ENCODE measurements at regions not wholly inside any gene's neighbourhood (a gene's known extent, or its start where the extent isn't known, plus 50 kb on each side); places are given as distances from the start of the nearest gene placed in this dataset.
"Not testable (repeated sequence)": the region's sequence is repeated elsewhere in the genome, so short reads cannot be mapped to it uniquely, and the experiment has no call there.

DNA sequence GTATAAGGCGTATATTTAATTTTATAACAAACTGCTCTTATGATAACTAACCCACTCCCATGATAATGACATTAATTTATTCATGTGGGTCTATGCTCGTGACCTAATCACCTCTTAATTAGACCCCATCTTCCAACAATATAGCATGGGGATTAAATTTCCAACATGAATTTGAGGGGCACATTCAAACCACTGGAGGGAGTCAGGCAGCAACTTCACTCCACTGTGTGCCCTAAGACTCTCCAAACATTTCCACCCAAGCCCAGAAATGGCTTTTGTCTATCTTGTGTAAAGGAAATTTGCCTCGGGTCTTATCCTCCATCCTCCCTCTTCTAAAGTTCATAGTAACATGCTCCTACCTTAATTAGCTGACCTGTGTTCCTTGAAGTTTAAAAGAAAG lies 616.1 kb upstream of the CPEB2 start:
- H3K9me3 Mint-ChIP-seq = peaks cover 13% of the 10 kb centered on the region
- no peaks in the 10 kb centered on the region for H3K36me3 Mint-ChIP-seq
- H3K4me1 Mint-ChIP-seq (ENCODE audit: low read depth in 2 of 2) = no peaks in the 10 kb centered on the region
- peaks cover 0 to 5% of the 10 kb centered on the region in 2 donors for H3K27me3 Mint-ChIP-seq
- DNase-seq (ENCODE audit: low spot score) (no peak), ATAC-seq (no peak)
- no peak overlapping the region for H3K4me3 Mint-ChIP-seq
- H3K27ac Mint-ChIP-seq = no peak overlapping the region

DNA sequence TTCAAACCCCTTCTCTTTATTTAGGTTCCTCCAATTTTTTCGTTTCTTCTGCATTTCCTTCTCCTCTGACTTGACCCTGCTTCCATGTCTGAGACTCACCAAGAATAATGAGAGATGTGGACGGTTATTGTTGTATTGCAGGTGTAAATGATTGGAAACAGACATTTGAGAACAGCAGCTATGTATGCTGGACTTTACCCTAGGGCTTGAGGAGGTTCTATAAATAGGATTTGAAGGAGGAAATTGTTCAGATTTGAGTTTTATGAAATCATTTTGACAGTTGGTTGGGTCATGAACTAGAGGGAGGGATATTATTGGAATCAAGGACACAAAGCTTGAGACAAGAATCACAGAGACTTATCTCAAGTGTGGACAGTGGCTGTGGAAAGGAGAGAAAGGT lies 614.6 kb upstream of the CPEB2 start:
- Mint-ChIP-seq H3K36me3 (no peaks in the 10 kb centered on the region), H3K4me1 (ENCODE audit: low read depth in 2 of 2) (no peaks in the 10 kb centered on the region), H3K27me3 (peaks cover 0 to 5% of the 10 kb centered on the region in 2 donors), H3K9me3 (peaks cover 16% of the 10 kb centered on the region), H3K4me3 (no peak overlapping the region), H3K27ac (no peak overlapping the region)
- DNase-seq (ENCODE audit: low spot score) = no peak
- ATAC-seq = no peak

DNA sequence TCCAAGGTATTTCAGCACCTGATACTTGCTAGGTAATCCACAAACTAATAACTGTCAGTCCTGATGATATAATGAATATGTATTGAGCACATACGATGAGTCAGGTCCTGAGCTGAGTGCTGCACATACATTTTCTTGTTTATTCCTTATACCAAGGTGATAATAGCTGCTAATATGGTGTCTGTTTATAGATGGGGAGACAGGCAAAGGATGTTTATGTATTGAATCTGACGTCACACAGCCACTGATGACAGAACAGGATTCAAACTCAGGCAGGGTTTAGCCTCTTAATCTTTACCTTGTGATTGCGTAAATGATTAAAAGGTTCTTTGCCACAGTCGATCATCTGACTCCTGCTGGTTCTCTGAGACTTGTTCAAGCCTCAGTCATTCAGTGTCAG lies 609.9 kb upstream of the CPEB2 start:
- Mint-ChIP-seq H3K9me3 (peaks cover 10% of the 10 kb centered on the region), H3K36me3 (no peaks in the 10 kb centered on the region), H3K4me1 (ENCODE audit: low read depth in 2 of 2) (no peaks in the 10 kb centered on the region), H3K4me3 (no peak overlapping the region), H3K27ac (no peak overlapping the region), H3K27me3 (peaks cover 0 to 4% of the 10 kb centered on the region in 2 donors)
- no peak for DNase-seq (ENCODE audit: low spot score)
- no peak for ATAC-seq

DNA sequence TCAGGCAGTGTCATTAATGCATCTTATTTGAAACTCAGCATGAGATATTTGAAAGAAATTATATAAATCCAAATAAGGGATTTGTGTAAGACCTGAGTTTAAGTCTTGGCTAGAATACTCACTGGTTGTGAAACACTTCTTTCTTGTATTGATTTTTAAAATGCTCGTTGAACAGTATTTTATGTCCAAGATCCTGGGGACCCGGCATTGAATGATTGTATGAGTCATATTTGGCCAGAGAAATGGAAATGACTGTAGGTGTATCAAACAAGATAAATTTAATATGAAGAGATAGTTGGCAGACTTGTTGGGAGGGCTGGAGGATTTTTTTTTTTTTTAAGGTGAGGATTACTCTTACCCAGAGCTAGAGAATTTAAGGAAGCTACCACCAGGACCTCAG lies 606.1 kb upstream of the CPEB2 start:
- H3K27me3 Mint-ChIP-seq = no peaks in the 10 kb centered on the region
- DNase-seq (ENCODE audit: low spot score) = no peak
- no peak for ATAC-seq
- no peaks in the 10 kb centered on the region for H3K36me3 Mint-ChIP-seq
- H3K4me3 Mint-ChIP-seq = no peak overlapping the region
- peaks cover 5% of the 10 kb centered on the region for H3K9me3 Mint-ChIP-seq
- no peaks in the 10 kb centered on the region for H3K4me1 Mint-ChIP-seq (ENCODE audit: low read depth in 2 of 2)
- H3K27ac Mint-ChIP-seq = no peak overlapping the region

DNA sequence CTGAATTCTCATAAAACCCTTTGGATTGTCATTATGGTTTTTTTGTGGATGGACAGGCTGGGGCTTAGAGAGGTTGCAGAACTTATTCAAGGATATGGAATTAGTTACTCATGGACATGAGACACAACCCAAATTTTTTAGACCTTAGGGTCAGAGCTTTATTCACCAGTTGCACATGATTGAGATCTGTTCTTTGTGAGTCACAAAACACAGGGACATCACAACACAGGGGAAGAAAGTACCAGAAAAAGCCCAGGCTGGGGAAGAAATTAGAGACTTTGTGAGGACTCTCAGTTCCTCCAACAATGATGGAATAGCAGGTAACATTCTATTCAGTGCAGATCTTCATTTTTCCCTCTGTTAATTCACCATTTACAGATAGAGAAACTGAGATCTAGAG lies 602.4 kb upstream of the CPEB2 start:
- H3K36me3 Mint-ChIP-seq = no peaks in the 10 kb centered on the region
- H3K27ac Mint-ChIP-seq = no peak overlapping the region

DNA sequence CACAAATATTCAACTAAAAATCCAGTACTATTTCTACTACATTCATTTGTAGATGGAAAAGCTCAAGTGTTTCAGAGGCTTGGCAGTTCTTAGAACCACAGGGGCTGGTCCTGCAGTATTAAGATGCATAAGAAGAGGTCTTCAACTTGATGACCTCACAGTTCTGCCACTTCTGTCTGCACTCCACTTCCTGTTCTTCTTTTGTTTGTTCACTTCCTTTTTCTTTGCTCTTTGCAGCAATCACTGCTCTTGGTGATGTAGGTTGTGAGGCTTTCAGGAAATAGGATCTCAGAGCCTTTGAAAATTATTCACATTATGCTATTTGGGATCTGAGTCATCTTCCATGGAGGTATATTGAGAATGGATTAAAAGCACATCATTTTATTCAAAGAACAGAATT lies 602.0 kb upstream of the CPEB2 start:
- no peak overlapping the region for H3K4me3 Mint-ChIP-seq
- ATAC-seq (no peak), DNase-seq (ENCODE audit: low spot score) (no peak)
- H3K27ac Mint-ChIP-seq = no peak overlapping the region
- H3K9me3 Mint-ChIP-seq = peaks cover 14% of the 10 kb centered on the region
- H3K36me3 Mint-ChIP-seq = no peaks in the 10 kb centered on the region
- no peaks in the 10 kb centered on the region for H3K27me3 Mint-ChIP-seq
- no peaks in the 10 kb centered on the region for H3K4me1 Mint-ChIP-seq (ENCODE audit: low read depth in 2 of 2)

More for the DNA sequence above, 602.4 kb upstream of the CPEB2 start:
- no peak for ATAC-seq
- Mint-ChIP-seq H3K9me3 (peaks cover 14% of the 10 kb centered on the region), H3K4me3 (no peak overlapping the region), H3K4me1 (ENCODE audit: low read depth in 2 of 2) (no peaks in the 10 kb centered on the region), H3K27me3 (no peaks in the 10 kb centered on the region)
- no peak for DNase-seq (ENCODE audit: low spot score)

DNA sequence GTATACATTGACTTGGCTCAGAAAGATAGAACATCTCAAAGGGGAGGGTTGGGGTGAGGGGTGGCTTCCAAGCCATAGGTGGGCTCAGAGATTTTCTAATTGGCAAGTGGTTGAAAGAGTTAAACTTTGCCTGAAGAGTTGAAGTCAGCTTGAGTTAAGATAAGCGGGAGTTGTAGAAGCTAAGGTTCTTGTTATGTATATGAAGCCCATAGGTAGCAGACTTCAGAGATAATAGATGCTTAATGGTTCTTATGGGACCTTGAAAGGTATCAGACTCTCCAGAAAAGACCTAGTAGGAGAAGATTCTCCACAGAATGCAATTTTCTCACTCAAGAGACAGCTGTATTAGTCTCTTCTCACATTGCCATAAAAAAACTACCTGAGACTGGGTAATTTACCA lies 599.1 kb upstream of the CPEB2 start:
- Mint-ChIP-seq H3K27me3 (no peaks in the 10 kb centered on the region), H3K9me3 (peaks cover 14% of the 10 kb centered on the region), H3K4me3 (no peak overlapping the region), H3K27ac (no peak overlapping the region), H3K4me1 (ENCODE audit: low read depth in 2 of 2) (no peaks in the 10 kb centered on the region), H3K36me3 (no peaks in the 10 kb centered on the region)
- no peak for ATAC-seq
- no peak for DNase-seq (ENCODE audit: low spot score)

DNA sequence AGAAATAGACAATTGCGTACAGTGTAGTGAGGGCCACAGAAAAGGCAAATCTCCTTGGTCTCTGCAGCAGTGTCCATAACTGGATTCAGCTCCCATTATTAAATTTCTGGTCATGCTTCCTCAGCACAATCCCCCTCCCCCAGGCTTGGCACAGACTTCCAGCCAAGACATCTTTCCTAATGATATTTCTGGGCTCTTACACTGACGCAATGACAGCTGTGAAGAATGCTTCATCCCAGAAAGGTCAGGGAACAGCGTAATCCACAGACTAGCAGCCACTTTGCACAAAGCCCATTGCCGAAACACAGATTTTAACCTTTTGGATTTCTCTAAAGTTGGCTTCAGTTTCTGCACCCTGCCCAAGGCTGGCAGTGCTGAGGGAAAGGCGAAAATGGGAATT lies 597.6 kb upstream of the CPEB2 start:
- H3K4me3 Mint-ChIP-seq = no peak overlapping the region
- no peaks in the 10 kb centered on the region for H3K4me1 Mint-ChIP-seq (ENCODE audit: low read depth in 2 of 2)
- peaks cover 16% of the 10 kb centered on the region for H3K9me3 Mint-ChIP-seq
- H3K36me3 Mint-ChIP-seq = no peaks in the 10 kb centered on the region
- no peak for DNase-seq (ENCODE audit: low spot score)
- no peak overlapping the region for H3K27ac Mint-ChIP-seq
- H3K27me3 Mint-ChIP-seq = no peaks in the 10 kb centered on the region
- no peak for ATAC-seq

DNA sequence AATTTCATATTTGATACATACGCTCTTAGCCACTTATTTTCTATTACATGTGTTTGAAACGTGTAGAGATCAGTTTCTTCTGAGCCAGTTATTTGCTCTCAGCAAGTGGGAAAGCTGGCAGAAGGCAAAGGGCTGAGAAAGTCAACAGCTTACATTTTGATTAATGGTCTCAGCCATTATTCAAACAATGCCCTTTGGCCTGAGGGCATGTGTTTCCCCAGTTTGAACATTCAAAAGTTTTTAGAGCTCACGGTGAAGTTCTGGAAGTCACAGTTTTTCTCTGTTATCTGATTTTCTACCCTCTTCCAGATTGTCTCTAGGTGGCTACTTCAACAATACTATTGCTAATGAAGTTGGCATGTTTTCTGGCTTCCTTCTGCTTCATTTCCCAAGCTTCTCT lies 591.8 kb upstream of the CPEB2 start:
- Mint-ChIP-seq H3K36me3 (no peaks in the 10 kb centered on the region), H3K27ac (no peak overlapping the region), H3K4me3 (no peak overlapping the region), H3K27me3 (no peaks in the 10 kb centered on the region), H3K4me1 (ENCODE audit: low read depth in 2 of 2) (no peaks in the 10 kb centered on the region), H3K9me3 (peaks cover 5% of the 10 kb centered on the region)
- ATAC-seq (no peak), DNase-seq (ENCODE audit: low spot score) (no peak)

DNA sequence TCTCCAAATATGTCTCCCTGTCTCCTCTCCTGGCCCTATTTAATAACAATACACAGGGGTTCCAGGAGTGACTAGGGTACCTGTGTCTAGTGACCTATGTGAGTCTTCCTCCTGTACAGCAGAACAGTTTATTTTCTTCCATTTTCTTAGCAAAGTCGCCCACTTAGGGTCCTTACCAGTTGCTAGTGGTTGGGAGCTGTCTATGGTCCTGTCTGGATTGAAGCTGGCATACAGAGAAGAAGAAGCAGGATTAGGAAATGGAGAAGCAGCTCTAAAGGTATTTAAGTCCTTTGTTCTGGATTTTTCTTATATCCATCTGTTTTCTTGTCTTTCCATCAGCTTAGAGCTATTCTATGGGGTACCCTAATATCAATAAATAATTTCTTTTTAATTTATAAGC lies 587.1 kb upstream of the CPEB2 start:
- H3K27ac Mint-ChIP-seq = no peak overlapping the region

DNA sequence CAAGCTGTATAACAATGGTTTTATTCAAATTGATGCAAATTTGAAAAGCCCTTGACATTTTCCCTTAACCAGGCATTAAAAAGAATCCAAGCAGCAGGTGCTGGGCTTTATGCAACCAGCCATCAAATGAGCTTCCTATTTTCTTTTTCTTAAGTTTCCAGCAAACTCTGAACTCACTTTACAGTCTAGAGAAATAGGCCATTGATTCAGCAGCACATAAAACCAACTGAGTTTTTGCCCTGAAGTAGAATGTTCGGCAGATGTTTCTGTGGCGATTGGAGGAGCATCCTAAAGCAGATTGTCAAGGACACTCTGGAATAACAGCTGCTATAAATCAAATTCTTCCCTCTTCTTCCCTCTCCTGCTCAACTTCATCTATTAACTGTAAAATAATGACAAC lies 582.8 kb upstream of the CPEB2 start:
- Mint-ChIP-seq H3K9me3 (peaks cover 4% of the 10 kb centered on the region), H3K27ac (no peak overlapping the region), H3K4me3 (no peak overlapping the region), H3K36me3 (peaks cover 4% of the 10 kb centered on the region), H3K4me1 (ENCODE audit: low read depth in 2 of 2) (no peaks in the 10 kb centered on the region), H3K27me3 (no peaks in the 10 kb centered on the region)
- no peak for ATAC-seq
- DNase-seq (ENCODE audit: low spot score) = no peak

More for the DNA sequence above, 587.1 kb upstream of the CPEB2 start:
- DNase-seq (ENCODE audit: low spot score) (no peak), ATAC-seq (no peak)
- Mint-ChIP-seq H3K36me3 (no peaks in the 10 kb centered on the region), H3K9me3 (peaks cover 7% of the 10 kb centered on the region), H3K27me3 (no peaks in the 10 kb centered on the region), H3K4me1 (ENCODE audit: low read depth in 2 of 2) (no peaks in the 10 kb centered on the region), H3K4me3 (no peak overlapping the region)

DNA sequence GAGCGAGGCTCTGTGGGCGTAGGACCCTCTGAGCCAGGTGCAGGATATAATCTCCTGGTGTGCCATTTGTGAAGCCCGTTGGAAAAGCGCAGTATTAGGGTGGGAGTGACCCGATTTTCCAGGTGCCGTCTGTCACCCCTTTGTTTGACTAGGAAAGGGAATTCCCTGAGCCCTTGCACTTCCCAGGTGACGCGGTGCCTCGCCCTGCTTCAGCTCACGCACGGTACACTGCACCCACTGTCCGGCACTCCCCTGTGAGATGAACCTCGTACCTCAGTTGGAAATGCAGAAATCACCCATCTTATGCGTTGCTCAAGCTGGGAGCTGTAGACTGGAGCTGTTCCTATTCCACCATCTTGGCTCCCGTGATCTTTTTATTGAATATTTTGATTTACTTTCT lies 576.0 kb upstream of the CPEB2 start:
- H3K27ac Mint-ChIP-seq; H3K27me3 Mint-ChIP-seq; DNase-seq (ENCODE audit: low spot score); H3K4me1 Mint-ChIP-seq (ENCODE audit: low read depth in 2 of 2); H3K4me3 Mint-ChIP-seq; ATAC-seq: not testable (repeated sequence)
- peaks cover 21% of the 10 kb centered on the region for H3K36me3 Mint-ChIP-seq
- peaks cover 25% of the 10 kb centered on the region for H3K9me3 Mint-ChIP-seq

DNA sequence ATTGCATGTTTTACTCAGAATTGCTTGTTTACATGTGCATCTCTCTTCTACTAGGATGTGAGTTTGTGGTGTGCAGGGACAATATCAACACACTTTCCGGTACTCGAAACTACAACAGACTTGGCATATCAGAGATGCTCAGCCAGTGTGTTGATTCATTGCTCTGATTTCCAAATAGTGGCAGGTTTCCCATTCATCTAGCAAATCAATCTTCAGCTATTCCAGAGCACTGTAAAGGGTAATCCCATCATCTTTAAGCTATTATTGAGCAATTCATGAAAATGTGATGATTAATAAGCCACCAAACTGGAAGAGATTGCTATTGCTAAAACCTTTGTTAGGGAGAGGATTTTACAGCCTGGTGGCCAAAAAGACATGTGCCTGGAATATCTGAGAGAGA lies 574.2 kb upstream of the CPEB2 start:
- H3K9me3 Mint-ChIP-seq = peaks cover 25% of the 10 kb centered on the region
- H3K4me3 Mint-ChIP-seq = no peak overlapping the region

DNA sequence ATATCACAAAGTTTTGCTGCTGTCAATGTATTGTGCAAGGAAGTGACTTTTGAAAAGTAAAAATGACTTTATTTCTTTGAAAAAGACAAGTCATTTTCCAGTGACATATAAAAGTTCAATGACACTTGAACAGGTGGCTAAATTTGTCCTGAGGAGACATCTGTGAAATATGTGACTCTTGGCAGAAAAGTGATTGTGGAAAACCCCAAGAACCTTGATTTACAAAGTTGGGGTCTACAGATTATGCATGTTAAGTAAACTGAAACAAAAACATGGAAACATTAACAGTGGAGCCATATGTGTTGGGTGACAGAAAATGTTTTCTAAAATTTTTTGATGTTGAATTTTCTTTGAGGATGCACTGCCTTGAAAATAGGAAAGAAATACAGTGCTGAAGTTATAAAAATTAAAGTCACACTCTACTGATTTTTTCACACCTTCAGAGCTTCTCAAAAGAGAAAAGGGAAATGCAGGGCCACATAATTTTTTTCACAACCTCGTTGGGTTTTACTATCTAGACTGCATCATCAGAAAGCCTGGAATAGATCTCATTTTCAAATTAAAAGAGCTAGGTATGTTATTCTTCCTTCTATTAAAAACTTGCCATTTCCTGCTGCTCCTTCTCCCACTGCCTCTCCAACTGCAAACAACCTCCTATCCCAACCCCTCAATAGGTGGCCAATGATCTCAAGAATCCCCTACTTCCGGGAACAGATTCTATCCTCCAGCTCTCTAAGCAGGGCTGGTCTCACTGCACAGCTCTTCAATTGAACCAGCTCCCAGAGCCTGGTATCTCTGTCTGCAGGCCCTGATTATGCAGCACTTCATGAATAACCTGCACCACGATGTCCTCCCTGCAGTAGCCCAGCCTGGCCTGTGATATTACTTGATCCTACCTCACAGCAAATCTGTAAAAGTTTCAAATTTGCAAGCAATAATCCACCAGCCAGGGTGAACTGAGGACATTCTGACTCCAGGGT lies 570.8 kb upstream of the CPEB2 start:
- Mint-ChIP-seq H3K4me1 (ENCODE audit: low read depth in 2 of 2) (no peaks in the 10 kb centered on the region), H3K27ac (no peak overlapping the region), H3K36me3 (peaks cover 17% of the 10 kb centered on the region), H3K4me3 (no peak overlapping the region), H3K9me3 (peaks cover 21% of the 10 kb centered on the region), H3K27me3 (no peaks in the 10 kb centered on the region)
- ATAC-seq (no peak), DNase-seq (ENCODE audit: low spot score) (no peak)

More for the DNA sequence above, 574.2 kb upstream of the CPEB2 start:
- Mint-ChIP-seq H3K27me3 (no peaks in the 10 kb centered on the region), H3K27ac (no peak overlapping the region), H3K36me3 (peaks cover 21% of the 10 kb centered on the region), H3K4me1 (ENCODE audit: low read depth in 2 of 2) (no peaks in the 10 kb centered on the region)
- DNase-seq (ENCODE audit: low spot score) (no peak), ATAC-seq (no peak)

DNA sequence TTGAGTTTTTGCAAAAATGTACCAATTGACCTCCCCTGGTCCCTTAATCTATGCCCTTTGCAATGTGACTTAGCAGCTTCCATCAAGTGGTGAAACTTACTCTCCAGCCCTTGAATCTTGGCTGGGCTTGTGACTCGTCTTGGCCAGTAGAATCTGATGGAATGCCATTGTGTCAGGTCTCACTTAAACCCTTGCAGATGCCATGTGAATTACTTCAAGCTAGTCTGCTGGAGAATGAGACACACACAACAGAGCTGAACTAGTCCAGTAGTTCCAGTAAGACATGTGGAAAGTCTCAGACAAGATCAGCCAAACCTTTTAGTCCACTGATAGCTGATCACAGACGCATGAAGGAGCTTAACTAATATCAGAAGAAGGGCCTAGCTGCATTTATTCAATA lies 567.8 kb upstream of the CPEB2 start:
- Mint-ChIP-seq H3K9me3 (peaks cover 6% of the 10 kb centered on the region), H3K36me3 (peaks cover 3% of the 10 kb centered on the region), H3K27me3 (no peaks in the 10 kb centered on the region), H3K4me3 (no peak overlapping the region), H3K4me1 (ENCODE audit: low read depth in 2 of 2) (no peaks in the 10 kb centered on the region), H3K27ac (no peak overlapping the region)
- ATAC-seq (no peak), DNase-seq (ENCODE audit: low spot score) (no peak)
